IMR-90 (cell line): ENCODE measurements at regions not wholly inside any gene's neighbourhood (a gene's known extent, or its start where the extent isn't known, plus 50 kb on each side); places are given as distances from the start of the nearest gene placed in this dataset.

Source experiments
- ATAC-seq: fragments of 200-7000 bp; cut with Tn5 transposase; 2 replicates; pipeline ENCODE4 v1.9.1; 2020; ENCODE audit warnings: low read depth, mild to moderate bottlenecking, moderate library complexity
- BruUV-seq: library from RNA; stranded (reverse); fragments of 400-500 nt; replicated peaks from 2 replicates; lab custom pipeline; 2021; lab: Mats Ljungman, UMichigan
- CTCF ChIA-PET: fragments of 300-600 bp; formaldehyde crosslinking; extraction: SDS; loops from one replicate; lab custom pipeline; 2021; ENCODE audit warnings: antibody characterized with exemption; lab: Yijun Ruan, JAX
- POLR2A ChIA-PET: fragments of 300-600 bp; sonication (Branson Sonifier 250); formaldehyde crosslinking; loops from one replicate; lab custom pipeline; 2022; ENCODE audit warnings: antibody characterized with exemption; ENCODE audit not compliant: unreplicated experiment; lab: Charles Lee
- DNase-seq: peaks from one replicate; pipeline ENCODE4 v3.0.0; 2013
- H2AFZ ChIP-seq: replicated peaks from 2 replicates; pipeline ENCODE3; 2013; ENCODE audit warnings: low read length, mild to moderate bottlenecking; ENCODE audit not compliant: poor library complexity
- H2AK5ac ChIP-seq: 2 replicates; pipeline ENCODE4 v1.6.1; 2013; ENCODE audit warnings: low read depth, low read length, inconsistent platforms
- H2AK9ac ChIP-seq: replicated peaks from 2 replicates; pipeline ENCODE3; 2013; ENCODE audit warnings: mild to moderate bottlenecking, low read depth, low read length, moderate library complexity; ENCODE audit not compliant: poor library complexity
- H2BK120ac ChIP-seq: 2 replicates; pipeline ENCODE4 v1.6.1; 2013; ENCODE audit warnings: low read depth, low read length, inconsistent platforms
- H2BK15ac ChIP-seq: 3 replicates; pipeline ENCODE4 v1.6.1; 2013; ENCODE audit warnings: low read depth, low read length, inconsistent platforms
- H2BK20ac ChIP-seq: 2 replicates; pipeline ENCODE4 v1.6.1; 2013; ENCODE audit warnings: low read depth, mild to moderate bottlenecking, inconsistent platforms, low read length, moderate library complexity
- H2BK5ac ChIP-seq: 2 replicates; pipeline ENCODE4 v1.6.1; 2013; ENCODE audit warnings: mild to moderate bottlenecking, low read depth, low read length, inconsistent platforms; ENCODE audit not compliant: poor library complexity, severe bottlenecking
- H3K14ac ChIP-seq: replicated peaks from 2 replicates; pipeline ENCODE4 v1.6.1; 2013; ENCODE audit warnings: low read depth, low read length, inconsistent platforms
- H3K18ac ChIP-seq: 2 replicates; pipeline ENCODE4 v1.6.1; 2013; ENCODE audit warnings: low read depth, low read length, control low read depth
- H3K23ac ChIP-seq: 2 replicates; pipeline ENCODE4 v1.6.1; 2013; ENCODE audit warnings: low read depth, low read length, inconsistent platforms
- H3K27ac ChIP-seq: 2 replicates; pipeline ENCODE4 v1.5.1; 2013; ENCODE audit warnings: mild to moderate bottlenecking, control low read depth, low read length; ENCODE audit not compliant: insufficient read depth
- H3K27me3 ChIP-seq: 2 replicates; pipeline ENCODE4 v1.6.1; 2013; ENCODE audit warnings: low read length; ENCODE audit not compliant: control insufficient read depth, insufficient read depth
- H3K36me3 ChIP-seq: 2 replicates; pipeline ENCODE4 v1.6.1; 2013; ENCODE audit warnings: low read length, mixed read lengths; ENCODE audit not compliant: control insufficient read depth, insufficient read depth
- H3K4ac ChIP-seq: 2 replicates; pipeline ENCODE4 v1.6.1; 2013; ENCODE audit warnings: low read depth, low read length, inconsistent platforms
- H3K4me1 ChIP-seq: 2 replicates; pipeline ENCODE4 v1.6.1; 2013; ENCODE audit warnings: low read length, mixed read lengths; ENCODE audit not compliant: control insufficient read depth, insufficient read depth
- H3K4me2 ChIP-seq: 2 replicates; pipeline ENCODE4 v1.6.1; 2013; ENCODE audit warnings: low read depth, mild to moderate bottlenecking, control low read depth, low read length, moderate library complexity
- H3K4me3 ChIP-seq: 2 replicates; pipeline ENCODE4 v1.5.1; 2013; ENCODE audit warnings: low read depth, mild to moderate bottlenecking, control low read depth, low read length, moderate library complexity; ENCODE audit not compliant: insufficient read depth
- H3K56ac ChIP-seq: 2 replicates; pipeline ENCODE4 v1.6.1; 2013; ENCODE audit warnings: low read length, inconsistent platforms; ENCODE audit not compliant: insufficient read depth; ENCODE audit errors: extremely low read depth
- H3K79me1 ChIP-seq, 2 experiments: 2 replicates each; pipeline ENCODE4 v1.6.1; 2013; ENCODE audit warnings: low read length in 2 of 2, inconsistent platforms in 1 of 2, low read depth in 1 of 2
- H3K9ac ChIP-seq: 2 replicates; pipeline ENCODE4 v1.6.1; 2013; ENCODE audit warnings: low read depth, low read length, control low read depth
- H3K9me1 ChIP-seq: 2 replicates; pipeline ENCODE4 v1.6.1; 2013; ENCODE audit warnings: low read length, inconsistent platforms; ENCODE audit not compliant: insufficient read depth
- H3K9me3 ChIP-seq: 2 replicates; pipeline ENCODE4 v1.6.1; 2013; ENCODE audit warnings: low read length; ENCODE audit not compliant: control insufficient read depth, insufficient read depth
- H4K20me1 ChIP-seq: 2 replicates; pipeline ENCODE4 v1.6.1; 2013; ENCODE audit warnings: low read length, inconsistent platforms; ENCODE audit not compliant: insufficient read depth
- H4K5ac ChIP-seq: 2 replicates; pipeline ENCODE4 v1.6.1; 2013; ENCODE audit warnings: mild to moderate bottlenecking, low read depth, low read length, control low read depth
- H4K8ac ChIP-seq, 2 experiments: 2 replicates each; pipeline ENCODE4 v1.6.1; 2013; ENCODE audit warnings: low read depth in 2 of 2, low read length in 2 of 2, control low read depth in 1 of 2, inconsistent platforms in 1 of 2
- H4K91ac ChIP-seq: 2 replicates; pipeline ENCODE4 v1.6.1; 2013; ENCODE audit warnings: low read depth, low read length, inconsistent platforms; ENCODE audit not compliant: insufficient read depth
- WGBS, 2 experiments: methylation state at CpG; one replicate each; pipeline versions ENCODE4 v1.1.5 to v1.1.7; 2013; ENCODE audit warnings: missing lambda C conversion rate in 2 of 2; ENCODE audit not compliant: insufficient read length in 1 of 2; ENCODE audit errors: extremely low coverage in 2 of 2; 5-methylcytosine and 5-hydroxymethylcytosine counted together
- dilution Hi-C: fragments of 300-500 bp; cut with HindIII; formaldehyde crosslinking; loops from one replicate; pipeline ENCODE4 v1.14.3; 2018; ENCODE audit warnings: low sequenced_read_pairs; ENCODE audit not compliant: unreplicated experiment
- in situ Hi-C: fragments of 300-500 bp; cut with MboI; formaldehyde crosslinking; loops from 3 replicates; pipeline ENCODE4 v1.14.3; 2019; ENCODE audit warnings: low sequenced_read_pairs, inconsistent platforms, mixed read lengths
- intact Hi-C: fragments of 100-400 bp; cut with micrococcal nuclease; formaldehyde crosslinking; loops from 2 replicates; pipeline ENCODE4 v1.10.0; 2022
- TF ChIP-seq, protein P1 (sequence below): fragments of 150-350 bp; IDR thresholded peaks from 2 replicates; pipeline ENCODE4 v1.6.1; 2016; ENCODE audit warnings: low read depth, mild to moderate bottlenecking, low read length, moderate library complexity, borderline replicate concordance

GRCh38 chr1:87603626-87604025 is 274.9 kb downstream of the LMO4 start:
- CTCF ChIA-PET: no interaction called here
- DNase-seq: no peak
- no peak overlapping the region for H4K5ac ChIP-seq
- no TSS peak for BruUV-seq
- H2BK120ac ChIP-seq: no peak overlapping the region
- intact Hi-C loops: no loop called here
- H3K9ac ChIP-seq: no peak overlapping the region
- H4K20me1 ChIP-seq: no peaks in the 10 kb centered on the region
- no peak overlapping the region for H2AK5ac ChIP-seq
- no peak overlapping the region for H4K91ac ChIP-seq
- H3K23ac ChIP-seq: no peak overlapping the region
- H3K4me3 ChIP-seq: no peak overlapping the region
- H2AFZ ChIP-seq: no peak overlapping the region
- no peaks in the 10 kb centered on the region for H3K79me1 ChIP-seq
- no peaks in the 10 kb centered on the region for H3K9me3 ChIP-seq
- dilution Hi-C loops: no loop called here
- no peak overlapping the region for H2BK20ac ChIP-seq
- H3K14ac ChIP-seq: no peak overlapping the region
- H3K9me1 ChIP-seq: no peaks in the 10 kb centered on the region
- no peak overlapping the region for H2AK9ac ChIP-seq
- H2BK15ac ChIP-seq: no peak overlapping the region
- POLR2A ChIA-PET: no interaction called here
- H3K56ac ChIP-seq: no peak overlapping the region
- in situ Hi-C loops: no loop called here
- no peak overlapping the region for H2BK5ac ChIP-seq
- ATAC-seq: no peak
- H3K27me3 ChIP-seq: no peaks in the 10 kb centered on the region
- no peak overlapping the region for H3K27ac ChIP-seq
- peaks cover 1% of the 10 kb centered on the region; the same call in 1 of the 2 replicates for H3K4me1 ChIP-seq
- H3K4me2 ChIP-seq: no peak overlapping the region
- H3K36me3 ChIP-seq: no peaks in the 10 kb centered on the region
- no CpG with 5 or more reads among the region's 1 CpG for WGBS, 2 experiments
- TF ChIP-seq, protein P1, sequence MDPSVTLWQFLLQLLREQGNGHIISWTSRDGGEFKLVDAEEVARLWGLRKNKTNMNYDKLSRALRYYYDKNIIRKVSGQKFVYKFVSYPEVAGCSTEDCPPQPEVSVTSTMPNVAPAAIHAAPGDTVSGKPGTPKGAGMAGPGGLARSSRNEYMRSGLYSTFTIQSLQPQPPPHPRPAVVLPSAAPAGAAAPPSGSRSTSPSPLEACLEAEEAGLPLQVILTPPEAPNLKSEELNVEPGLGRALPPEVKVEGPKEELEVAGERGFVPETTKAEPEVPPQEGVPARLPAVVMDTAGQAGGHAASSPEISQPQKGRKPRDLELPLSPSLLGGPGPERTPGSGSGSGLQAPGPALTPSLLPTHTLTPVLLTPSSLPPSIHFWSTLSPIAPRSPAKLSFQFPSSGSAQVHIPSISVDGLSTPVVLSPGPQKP: no peak
- no peak overlapping the region for H3K18ac ChIP-seq
- no peak overlapping the region for H3K4ac ChIP-seq
- H4K8ac ChIP-seq: no peak overlapping the region
